GM18868 (cell line): ENCODE measurements at regions not wholly inside any gene's neighbourhood (a gene's known extent, or its start where the extent isn't known, plus 50 kb on each side); places are given as distances from the start of the nearest gene placed in this dataset.
A peak's percentile ranks its signal among the peaks of the same experiment; 100 is the strongest.

ENCODE experiments used
- ATAC-seq: cut with Tn5 transposase; IDR thresholded peaks from one replicate; pipeline ENCODE4 v1.9.1; 2021; ENCODE audit warnings: mild to moderate bottlenecking, moderate library complexity; ENCODE audit not compliant: unreplicated experiment

GRCh38 chr2:146949400-146949799, 895.4 kb upstream of the ACVR2A start:
- ATAC-seq: no peak

- ATAC-seq: no peak
Measured at GRCh38 chr2:146944601-146945000, 900.2 kb upstream of the ACVR2A start.

GRCh38 chr2:146939991-146940685, 904.7 kb upstream of the ACVR2A start:
- no peak for ATAC-seq

GRCh38 chr2:146934921-146935320, 909.9 kb upstream of the ACVR2A start:
- no peak for ATAC-seq

- ATAC-seq: peak; percentile 96
Measured at GRCh38 chr2:146931109-146931508, 913.7 kb upstream of the ACVR2A start.

GRCh38 chr2:146927080-146927711, 917.6 kb upstream of the ACVR2A start:
- peak; percentile 47 for ATAC-seq

GRCh38 chr2:146918280-146918679, 926.5 kb upstream of the ACVR2A start:
- no peak for ATAC-seq

GRCh38 chr2:146917431-146918042, 927.3 kb upstream of the ACVR2A start:
- ATAC-seq: no peak

- ATAC-seq: no peak
Measured at GRCh38 chr2:146916914-146917313, 927.9 kb upstream of the ACVR2A start.

- ATAC-seq: no peak
Measured at GRCh38 chr2:146913476-146913875, 931.4 kb upstream of the ACVR2A start.

- ATAC-seq: no peak
Measured at GRCh38 chr2:146912536-146912935, 932.3 kb upstream of the ACVR2A start.

- no peak for ATAC-seq
Measured at GRCh38 chr2:146908776-146909175, 936.1 kb upstream of the ACVR2A start.

GRCh38 chr2:146898083-146898482, 946.7 kb upstream of the ACVR2A start:
- ATAC-seq: no peak

GRCh38 chr2:146894514-146894913, 950.3 kb upstream of the ACVR2A start:
- ATAC-seq: no peak

GRCh38 chr2:146893500-146894041, 951.3 kb upstream of the ACVR2A start:
- no peak for ATAC-seq

GRCh38 chr2:146890491-146890890, 954.3 kb upstream of the ACVR2A start:
- ATAC-seq: no peak

GRCh38 chr2:146879882-146880281, 964.9 kb upstream of the ACVR2A start:
- no peak for ATAC-seq

GRCh38 chr2:146874260-146874658, 970.6 kb upstream of the ACVR2A start:
- ATAC-seq: no peak

- no peak for ATAC-seq
Measured at GRCh38 chr2:146873646-146874259, 971.1 kb upstream of the ACVR2A start.

GRCh38 chr2:146873056-146873455, 971.8 kb upstream of the ACVR2A start:
- no peak for ATAC-seq

GRCh38 chr2:146870691-146871090, 974.1 kb upstream of the ACVR2A start:
- ATAC-seq: no peak

- no peak for ATAC-seq
Measured at GRCh38 chr2:146869328-146869727, 975.5 kb upstream of the ACVR2A start.
